ENCODE measurements at regions not wholly inside any gene's neighbourhood (a gene's known extent, or its start where the extent isn't known, plus 50 kb on each side); places are given as distances from the start of the nearest gene placed in this dataset.
A peak's percentile ranks its signal among the peaks of the same experiment; 100 is the strongest.
"Not testable (repeated sequence)": the region's sequence is repeated elsewhere in the genome, so short reads cannot be mapped to it uniquely, and the experiment has no call there.

GRCh38 chr2:136281281-136282114 lies 163.5 kb upstream of the CXCR4 start:
- DNase-seq (ENCODE audit: low spot score), result no peak

- not testable (repeated sequence) for DNase-seq (ENCODE audit: low spot score)
Observed at GRCh38 chr2:136266346-136266745, 148.4 kb upstream of the CXCR4 start.

- DNase-seq (ENCODE audit: low spot score), result no peak
Observed at GRCh38 chr2:136259551-136259950, 141.6 kb upstream of the CXCR4 start.

- DNase-seq (ENCODE audit: low spot score), result no peak
Observed at GRCh38 chr2:136257893-136258292, 139.9 kb upstream of the CXCR4 start.

GRCh38 chr2:136255648-136256461 lies 137.9 kb upstream of the CXCR4 start:
- DNase-seq (ENCODE audit: low spot score), result no peak

- no peak for DNase-seq (ENCODE audit: low spot score)
Observed at GRCh38 chr2:136255127-136255526, 137.2 kb upstream of the CXCR4 start.

GRCh38 chr2:136254681-136255080 lies 136.7 kb upstream of the CXCR4 start:
- DNase-seq (ENCODE audit: low spot score), result no peak

- DNase-seq (ENCODE audit: low spot score), result no peak
Observed at GRCh38 chr2:136253288-136254004, 135.5 kb upstream of the CXCR4 start.

- no peak for DNase-seq (ENCODE audit: low spot score)
Observed at GRCh38 chr2:136251885-136252585, 134.1 kb upstream of the CXCR4 start.

- no peak for DNase-seq (ENCODE audit: low spot score)
Observed at GRCh38 chr2:136251197-136251884, 133.4 kb upstream of the CXCR4 start.

- DNase-seq (ENCODE audit: low spot score), result no peak
Observed at GRCh38 chr2:136250131-136250530, 132.2 kb upstream of the CXCR4 start.

GRCh38 chr2:136248907-136249306 lies 131.0 kb upstream of the CXCR4 start:
- DNase-seq (ENCODE audit: low spot score), result no peak

GRCh38 chr2:136248242-136248641 lies 130.3 kb upstream of the CXCR4 start:
- DNase-seq (ENCODE audit: low spot score), result no peak

- no peak for DNase-seq (ENCODE audit: low spot score)
Observed at GRCh38 chr2:136247204-136247950, 129.4 kb upstream of the CXCR4 start.

GRCh38 chr2:136246086-136246669 lies 128.2 kb upstream of the CXCR4 start:
- DNase-seq (ENCODE audit: low spot score), result peak; percentile 8

- no peak for DNase-seq (ENCODE audit: low spot score)
Observed at GRCh38 chr2:136245211-136245610, 127.3 kb upstream of the CXCR4 start.

GRCh38 chr2:136244536-136244885 lies 126.6 kb upstream of the CXCR4 start:
- no peak for DNase-seq (ENCODE audit: low spot score)

GRCh38 chr2:136243638-136244535 lies 125.9 kb upstream of the CXCR4 start:
- DNase-seq (ENCODE audit: low spot score), result no peak

- DNase-seq (ENCODE audit: low spot score), result no peak
Observed at GRCh38 chr2:136242687-136243277, 124.8 kb upstream of the CXCR4 start.
